Right renal cortex interstitium (tissue), 3 donors: ENCODE measurements at regions not wholly inside any gene's neighbourhood (a gene's known extent, or its start where the extent isn't known, plus 50 kb on each side); places are given as distances from the start of the nearest gene placed in this dataset.
A peak's percentile ranks its signal among the peaks of the same experiment; 100 is the strongest.

Experiments
- DNase-seq, 3 donors: peaks; one replicate each; pipeline ENCODE4 v3.0.0-alpha.2; 2013; ENCODE audit warnings: low read depth in 3 of 3, low spot score in 2 of 3

DNA sequence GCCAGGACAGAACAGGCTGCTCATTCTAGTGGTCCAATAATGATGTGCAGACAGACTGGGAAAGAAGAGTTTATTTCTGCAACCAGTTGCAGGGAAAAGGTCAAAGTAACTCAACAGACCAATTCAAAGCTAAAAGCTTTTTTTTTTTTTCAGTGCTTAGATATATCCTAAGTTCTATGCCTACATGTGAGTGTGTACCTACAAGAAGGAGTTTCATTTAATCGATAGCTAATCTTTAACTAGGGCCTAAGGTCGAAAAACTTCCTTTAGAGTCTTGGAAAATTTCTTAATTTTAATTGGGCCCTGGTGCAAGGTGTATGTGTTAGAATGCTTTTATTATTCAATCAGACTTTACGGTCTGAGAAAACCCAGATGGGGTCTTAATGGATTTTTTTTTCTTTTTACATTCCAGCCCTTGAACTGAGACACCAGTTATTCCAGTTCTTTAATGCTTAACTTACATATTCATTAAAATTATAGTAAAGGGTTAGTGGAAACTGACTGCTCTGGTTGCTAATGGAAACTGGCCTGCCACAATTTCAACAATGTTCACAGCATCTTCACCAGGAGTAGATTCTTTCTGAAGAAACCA, 365.3 kb downstream of the MTRR start:
- DNase-seq, result peak; percentile 1 to 30 (median 27)

DNA sequence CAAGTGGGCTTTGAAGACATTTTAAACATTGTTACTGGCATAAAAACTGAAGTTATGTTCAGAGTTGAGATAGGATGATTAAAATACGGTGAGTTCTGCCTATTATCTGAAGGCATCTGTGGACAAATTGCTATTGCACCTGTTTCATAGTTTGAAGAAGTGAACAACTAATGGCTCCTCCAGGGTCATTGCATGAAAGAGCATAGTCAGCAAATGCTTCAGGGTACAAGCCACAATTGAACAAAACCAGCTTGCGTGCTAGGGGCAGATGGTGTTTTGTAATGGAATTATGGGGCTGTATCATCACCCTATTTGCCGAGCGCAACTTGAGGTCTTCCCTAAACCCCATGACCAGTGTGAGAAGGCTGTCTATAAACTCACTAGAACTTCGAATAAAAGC, 369.1 kb downstream of the MTRR start:
- DNase-seq, result no peak

DNA sequence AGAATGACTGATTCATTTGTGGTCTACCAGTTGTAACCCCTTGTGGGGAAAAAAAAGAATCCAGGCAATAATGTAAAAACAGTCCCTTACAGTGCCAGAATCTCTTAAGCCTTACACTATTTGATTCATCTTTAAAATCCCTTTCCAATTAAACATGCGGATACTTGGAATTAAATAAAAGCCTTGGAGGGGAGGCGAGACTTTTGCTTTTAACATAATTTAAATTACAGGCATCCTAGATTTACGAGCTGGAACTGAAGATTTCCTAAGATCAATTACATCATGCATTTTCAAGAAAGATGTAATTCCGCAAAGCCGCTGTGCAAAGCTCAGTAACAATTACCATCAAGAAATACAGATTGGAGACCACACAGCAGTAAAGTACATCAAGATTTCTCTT, 370.2 kb downstream of the MTRR start:
- no peak for DNase-seq

DNA sequence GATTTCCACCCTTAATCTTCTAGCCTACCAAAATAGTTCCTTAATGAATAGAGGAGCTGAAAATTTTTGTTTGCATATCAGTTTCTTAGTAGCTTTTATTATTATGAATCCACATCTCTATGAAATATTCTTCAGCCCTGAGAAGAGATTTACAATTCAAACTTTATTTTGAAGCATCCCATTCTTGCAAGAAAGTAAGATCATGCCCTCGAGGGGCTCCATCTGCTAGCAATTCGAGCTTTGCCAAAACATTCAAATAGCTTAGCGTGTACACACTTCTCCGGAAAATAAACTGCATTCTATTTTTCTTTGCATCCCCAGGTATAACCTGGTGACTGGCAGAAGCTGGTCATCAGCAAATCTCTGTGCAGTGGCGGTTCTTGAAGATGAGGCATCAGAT, 370.7 kb downstream of the MTRR start:
- DNase-seq, result no peak

DNA sequence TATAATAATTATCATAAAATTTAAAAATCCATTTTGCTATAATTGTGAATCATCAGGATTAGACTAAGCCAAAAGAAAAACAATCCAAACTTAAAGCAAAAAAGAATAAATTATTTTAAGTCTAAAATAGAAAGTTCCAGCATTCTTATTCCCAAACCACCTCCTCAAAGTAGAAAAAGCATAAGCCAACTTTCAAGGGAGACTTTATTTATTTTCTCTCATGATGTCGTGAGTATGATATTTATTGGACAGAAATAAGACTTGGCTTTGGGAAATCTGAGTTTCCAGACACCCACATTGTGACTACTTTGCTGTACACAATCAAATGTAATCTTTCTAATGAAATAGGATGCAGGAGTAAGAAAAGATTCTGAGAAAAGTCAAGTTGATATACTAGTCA, 372.1 kb downstream of the MTRR start:
- DNase-seq, result no peak

DNA sequence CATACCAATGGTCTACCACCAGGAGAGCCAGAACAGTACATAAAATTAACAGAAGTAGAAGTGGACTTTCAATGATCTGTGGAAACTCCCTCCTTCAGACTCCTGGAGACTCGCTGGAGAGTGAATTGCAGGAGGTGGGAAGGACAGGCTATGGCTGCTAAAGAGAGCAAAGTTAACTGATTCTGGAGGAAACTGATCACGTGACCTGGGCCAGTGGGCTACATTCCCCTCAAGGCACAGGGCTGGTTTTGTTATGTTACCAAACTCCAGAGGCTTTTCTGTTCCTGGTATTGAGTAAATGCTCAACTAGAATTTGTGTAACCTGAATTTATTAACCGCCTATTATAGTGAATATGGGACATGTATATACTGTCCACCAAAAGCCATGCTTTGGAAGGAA, 372.6 kb downstream of the MTRR start:
- DNase-seq, result no peak

DNA sequence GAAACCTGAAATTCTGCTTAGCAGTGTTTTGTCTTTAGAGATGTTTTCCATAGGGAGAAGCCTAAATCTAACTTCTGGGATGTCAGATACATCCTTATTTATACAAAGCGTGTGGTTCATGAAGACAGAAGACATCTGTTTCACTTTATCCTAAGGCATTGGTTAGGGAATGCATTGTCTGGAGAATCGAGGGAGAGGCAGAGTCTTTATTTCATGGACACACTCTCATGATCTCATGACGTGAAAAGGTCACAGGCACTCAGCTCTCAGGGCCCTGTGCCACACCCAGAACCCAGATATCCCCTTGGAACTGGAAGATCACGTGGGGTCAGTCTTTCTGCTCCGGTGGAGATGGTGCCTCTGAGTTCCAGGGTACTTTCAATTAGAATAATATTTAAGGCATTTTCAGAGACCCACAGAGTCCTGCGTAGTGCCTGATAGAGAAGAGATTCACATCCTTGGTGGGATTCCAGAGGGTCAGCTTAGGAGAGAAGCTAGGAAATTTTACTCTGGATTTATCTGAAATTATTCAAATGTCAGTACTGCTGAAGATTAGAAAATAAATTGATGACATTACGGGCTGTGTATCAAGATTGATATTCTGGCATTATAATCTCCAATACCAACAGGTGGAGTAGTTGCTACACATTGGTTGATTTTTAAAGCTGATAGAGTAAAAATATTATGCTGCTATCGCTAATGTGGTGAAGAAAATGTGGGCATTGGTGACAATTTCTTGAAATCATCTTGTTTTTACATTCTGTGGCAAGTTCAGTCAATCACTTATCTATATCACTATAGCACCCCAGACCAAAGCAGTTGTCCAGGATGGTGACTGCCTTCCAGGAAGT, 378.3 kb downstream of the MTRR start:
- DNase-seq, result no peak

DNA sequence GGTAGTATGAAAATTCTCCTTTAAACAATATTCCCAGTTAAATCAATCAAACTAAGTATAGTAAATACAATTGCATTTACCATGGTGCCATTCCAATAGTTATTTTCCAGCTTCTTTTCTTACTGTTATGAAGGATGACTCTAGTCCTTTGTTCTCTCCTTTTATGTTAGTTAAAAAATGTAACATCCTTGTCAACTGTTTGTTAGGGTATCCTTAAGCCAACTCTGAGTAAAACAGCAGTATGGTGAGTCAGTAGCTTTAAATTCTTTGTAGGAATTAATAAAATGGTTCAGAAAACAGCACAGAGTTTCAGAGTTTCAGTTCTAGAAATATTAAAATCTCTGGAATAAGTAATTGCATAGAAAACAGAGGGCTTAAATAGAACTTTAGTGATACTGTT, 384.4 kb downstream of the MTRR start:
- DNase-seq, result no peak

DNA sequence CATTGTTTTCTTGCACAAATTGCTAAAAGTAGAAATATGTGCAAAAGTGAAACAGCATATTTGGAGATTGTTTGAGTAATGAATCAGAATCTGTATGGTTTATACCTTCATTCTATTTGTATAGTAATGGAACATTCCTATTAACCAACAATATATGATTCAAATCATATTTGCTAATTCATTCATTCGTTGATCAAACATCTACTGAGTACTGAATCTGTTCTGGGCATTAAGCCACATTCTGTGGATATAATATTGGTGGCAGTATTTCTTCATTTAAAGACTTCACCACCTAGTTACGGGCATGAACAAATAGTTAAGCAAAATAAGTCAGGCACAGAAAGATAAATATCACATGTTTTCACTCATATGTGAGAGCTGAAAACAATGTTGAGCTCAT, 385.7 kb downstream of the MTRR start:
- no peak for DNase-seq

DNA sequence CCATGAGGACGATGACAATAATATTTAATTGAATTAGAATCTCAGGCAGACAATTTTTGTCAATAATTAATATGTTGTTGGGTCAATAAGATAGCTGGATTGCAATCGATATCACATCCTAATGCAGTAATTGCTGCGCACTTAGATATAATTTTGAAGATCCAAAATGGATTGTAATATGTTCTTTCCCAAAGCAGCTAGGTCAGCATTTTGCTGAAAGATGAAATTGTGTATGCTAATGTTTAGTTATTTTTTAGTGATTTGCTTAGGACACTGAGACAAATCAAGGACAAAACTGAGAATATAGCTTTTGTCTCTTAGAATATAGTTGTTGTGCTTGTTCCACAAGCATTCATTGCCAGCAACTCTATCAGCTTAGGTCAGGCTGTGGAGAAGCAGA, 389.9 kb downstream of the MTRR start:
- no peak for DNase-seq

DNA sequence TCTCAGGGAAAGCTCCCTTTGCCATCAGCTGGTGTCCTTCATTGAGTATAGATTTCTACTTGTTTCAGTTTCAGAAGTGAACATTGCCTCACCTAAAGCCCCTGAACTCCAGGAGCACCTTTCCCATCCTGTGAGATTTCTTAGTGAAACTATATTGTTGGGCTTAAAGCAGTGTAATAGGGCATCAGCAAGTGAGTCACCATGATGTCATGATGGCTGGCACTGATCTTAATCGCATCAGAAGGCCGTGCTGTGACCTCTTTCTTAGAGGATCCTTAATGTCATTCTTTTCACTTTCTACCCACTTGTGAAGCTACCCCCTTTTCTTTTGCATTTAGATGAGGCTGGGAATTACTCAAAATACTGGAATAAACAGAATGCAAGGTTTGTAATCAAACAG, 401.3 kb downstream of the MTRR start:
- DNase-seq, result no peak

DNA sequence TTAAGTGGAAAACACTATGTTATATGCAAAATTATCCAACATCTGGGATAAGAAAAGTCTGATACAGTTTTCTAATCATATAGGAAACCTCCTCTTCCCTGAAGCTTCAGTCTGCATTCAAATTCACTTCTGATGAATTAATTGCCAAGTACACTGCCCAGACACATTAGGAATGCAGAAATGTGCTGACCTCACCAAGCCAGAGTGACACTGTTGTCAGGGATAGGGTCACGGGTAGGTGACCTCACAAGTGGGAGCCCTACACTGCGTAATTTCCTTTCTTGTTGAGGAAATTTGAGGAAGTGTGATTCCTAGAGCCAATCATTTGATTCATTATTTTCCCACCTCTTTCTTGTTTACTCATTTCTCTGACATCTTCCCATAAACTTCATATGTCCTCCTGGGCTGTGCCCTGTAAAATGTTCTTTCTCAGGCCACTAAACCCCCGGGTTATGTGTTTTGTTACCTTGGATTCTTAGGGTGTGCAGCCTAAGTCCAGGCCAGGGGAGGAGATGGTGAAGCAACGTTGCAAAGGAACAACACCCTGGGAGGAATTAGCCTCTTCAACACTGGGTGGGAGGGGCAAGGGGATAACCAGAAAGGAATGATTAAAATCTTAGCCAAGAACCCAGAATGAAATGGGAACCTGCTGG, 411.9 kb downstream of the MTRR start:
- no peak for DNase-seq

DNA sequence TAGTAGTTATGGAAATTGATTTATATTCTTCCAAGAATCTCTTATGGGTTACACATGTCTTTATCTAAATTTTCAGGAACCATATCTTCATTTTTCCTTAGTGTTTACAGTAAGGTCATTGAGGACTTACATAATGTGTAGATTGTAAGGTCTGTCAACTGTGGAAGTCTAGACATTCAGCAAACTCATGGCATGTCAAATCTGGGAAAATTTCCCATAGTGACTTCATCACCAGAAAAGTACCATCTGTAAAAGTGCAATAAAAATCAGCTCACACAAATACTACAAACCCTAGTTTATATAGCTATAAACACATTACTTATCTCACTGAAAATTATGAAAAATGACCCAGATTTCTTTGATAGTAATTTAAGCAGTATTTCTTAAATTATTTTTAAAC, 419.4 kb downstream of the MTRR start:
- DNase-seq, result no peak

DNA sequence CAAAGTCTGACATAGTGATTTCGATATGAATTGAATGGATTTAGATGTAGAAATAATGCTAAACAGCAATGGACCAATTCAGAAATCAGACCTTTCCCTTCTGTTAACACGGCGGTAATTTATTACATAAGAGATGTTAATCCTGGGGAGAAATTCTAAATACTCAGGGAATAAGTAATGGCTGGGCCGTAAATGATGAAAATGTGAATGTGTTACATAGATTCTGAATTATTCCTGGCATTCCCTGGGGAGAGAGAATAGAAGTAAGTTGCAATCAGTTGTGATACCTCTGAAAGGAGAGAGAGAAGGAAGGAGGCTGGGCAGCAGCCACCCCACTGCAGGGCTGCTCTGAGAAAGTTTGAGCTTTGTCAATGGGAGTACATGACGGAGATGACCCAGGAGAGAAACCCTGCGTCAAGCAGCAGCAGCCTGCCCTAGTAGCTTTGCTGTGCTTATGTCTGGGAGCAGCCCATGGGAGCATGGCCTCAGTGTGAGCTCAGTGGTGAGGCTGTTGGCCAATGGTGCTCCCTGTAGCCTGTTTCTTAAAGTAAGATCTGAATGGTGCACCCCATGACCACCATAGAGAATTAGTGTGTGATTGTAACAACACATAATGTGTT, 420.1 kb downstream of the MTRR start:
- DNase-seq, result no peak

DNA sequence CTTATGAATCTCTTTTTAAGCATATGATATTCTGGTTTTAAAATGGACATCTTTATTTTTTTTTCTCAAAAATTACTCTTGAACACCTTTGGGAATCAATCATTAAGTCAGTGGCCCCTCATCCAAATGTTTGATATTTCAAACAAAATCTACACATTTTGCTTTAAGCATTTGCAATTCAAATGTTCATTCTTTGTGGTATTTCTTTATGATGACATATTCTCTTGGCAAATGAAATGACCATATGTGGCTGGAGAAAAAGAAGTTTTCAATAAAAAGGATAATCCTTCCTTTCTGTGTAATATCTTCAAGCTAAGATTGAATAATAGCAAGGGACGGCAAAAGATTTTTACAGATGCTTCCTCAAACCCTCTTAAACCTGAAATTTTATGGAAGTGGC, 420.8 kb downstream of the MTRR start:
- DNase-seq, result no peak

DNA sequence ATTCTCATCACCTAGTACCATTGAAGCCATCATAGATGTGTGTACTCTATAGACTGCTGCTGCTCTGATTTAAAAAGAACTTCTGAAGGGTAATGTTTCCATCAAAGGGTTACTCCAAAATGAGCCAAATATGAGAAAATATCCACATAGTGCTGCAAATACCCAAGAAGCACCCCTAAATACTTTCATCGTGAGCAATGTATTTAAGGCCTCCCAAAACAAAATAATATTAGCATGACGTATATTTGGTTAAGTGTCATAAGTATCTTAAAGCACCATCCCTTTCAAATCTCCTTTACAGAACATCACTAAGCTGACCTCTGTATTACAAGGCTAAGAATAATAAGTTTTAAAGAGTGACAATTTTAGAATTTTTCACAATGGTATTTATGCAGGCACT, 421.8 kb downstream of the MTRR start:
- no peak for DNase-seq

DNA sequence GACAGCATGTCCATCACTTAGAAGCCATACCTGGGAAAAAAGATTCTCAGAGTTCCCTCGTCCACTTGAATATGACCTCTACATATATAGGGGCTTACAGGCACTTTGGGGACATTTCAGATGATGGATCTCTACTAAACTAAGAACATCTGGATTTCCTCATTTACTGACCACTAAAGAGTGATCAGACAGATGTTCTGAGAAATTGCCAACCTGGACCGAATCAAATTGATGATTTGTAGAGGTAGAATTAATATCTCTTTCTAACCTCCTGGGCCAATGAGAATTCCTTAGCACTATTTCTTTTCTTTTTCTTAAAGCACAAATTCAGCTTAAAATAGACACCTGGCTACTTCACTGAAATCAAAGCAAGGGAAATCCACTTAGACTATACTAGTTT, 422.7 kb downstream of the MTRR start:
- no peak for DNase-seq

DNA sequence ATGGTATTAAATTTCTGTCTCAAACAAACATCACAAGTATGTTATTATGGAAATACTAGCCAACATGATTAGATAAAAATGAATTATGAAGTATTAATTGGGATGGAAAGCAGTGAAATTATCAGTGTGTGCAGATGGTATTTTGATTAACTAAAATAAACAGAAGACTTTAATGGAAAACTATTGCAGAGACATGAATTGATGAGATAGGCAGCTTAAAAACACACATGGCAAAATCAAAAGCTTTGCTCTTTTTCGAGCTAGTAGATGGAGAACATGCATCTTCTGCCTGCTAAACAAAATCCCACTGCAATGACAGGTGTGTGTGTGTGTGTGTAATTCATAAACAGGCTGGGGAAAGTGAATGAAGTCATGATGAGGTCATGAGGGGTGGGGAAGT, 426.2 kb downstream of the MTRR start:
- DNase-seq, result no peak

DNA sequence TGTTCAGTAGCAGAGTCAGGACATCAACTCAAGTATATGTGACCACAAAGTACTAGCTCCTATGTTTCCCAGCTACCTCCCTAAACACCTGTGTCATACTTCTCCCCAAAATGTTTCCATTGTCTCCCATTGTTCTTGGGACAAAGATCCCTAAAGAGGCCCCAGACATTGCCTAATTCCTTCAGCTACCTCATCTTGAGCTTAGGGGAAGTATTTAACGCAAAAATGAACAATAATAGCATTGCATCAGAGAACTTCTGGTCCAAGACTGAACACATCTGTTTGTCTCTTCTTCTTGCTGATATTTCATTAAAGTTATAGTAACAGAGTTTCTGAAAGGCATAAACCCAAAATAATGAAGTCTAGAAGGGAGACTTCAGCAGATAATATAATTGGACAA, 430.8 kb downstream of the MTRR start:
- no peak for DNase-seq

DNA sequence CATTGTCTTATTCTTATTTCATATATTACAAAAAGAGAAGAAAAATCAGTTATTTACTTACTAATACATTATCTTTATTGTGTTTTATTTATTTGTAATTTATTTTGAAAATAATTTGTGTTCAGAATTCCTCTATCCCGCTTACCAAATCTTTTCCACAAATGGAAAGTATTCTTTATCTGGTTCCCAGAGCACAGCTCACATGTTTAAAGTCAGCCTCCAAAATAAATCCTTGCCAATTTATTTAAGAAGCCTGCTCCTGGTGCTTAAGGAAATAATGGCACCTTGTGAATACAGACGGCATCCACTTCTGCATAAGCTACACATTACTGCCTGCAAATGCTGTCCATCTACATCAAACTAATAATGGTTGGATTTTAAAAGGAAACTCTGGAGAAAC, 435.4 kb downstream of the MTRR start:
- no peak for DNase-seq

DNA sequence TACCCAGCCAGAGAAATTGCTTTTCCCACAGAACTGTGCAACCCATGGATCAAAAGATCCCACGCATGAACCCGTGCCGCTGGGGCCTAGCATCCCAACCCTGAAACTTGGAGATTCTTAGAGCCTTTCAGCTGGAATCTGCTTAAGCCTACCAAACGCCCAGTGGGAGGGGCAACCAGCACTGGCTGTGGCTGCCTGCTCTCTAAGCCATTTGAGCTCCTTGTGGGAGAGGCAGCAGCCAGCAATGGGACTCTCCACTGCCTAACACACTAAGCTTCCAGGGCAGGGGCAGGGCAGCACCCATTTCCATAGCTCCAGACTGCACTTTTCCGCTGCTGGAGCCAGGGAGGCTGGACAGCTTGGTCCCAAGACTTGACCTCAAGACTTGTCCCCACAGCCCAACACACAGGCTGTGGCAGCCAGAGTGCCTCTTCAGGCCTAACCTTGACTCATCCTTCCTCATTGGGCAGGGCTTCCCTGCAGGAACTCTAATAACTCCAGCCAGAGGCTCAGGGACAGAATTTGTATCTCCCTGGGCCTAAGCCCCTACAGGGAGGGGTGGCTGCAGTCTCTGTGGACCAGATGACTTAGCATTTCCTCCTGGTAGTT, 437.4 kb downstream of the MTRR start:
- DNase-seq, result no peak
